Psoas muscle (tissue), 7 donors: ENCODE measurements at regions not wholly inside any gene's neighbourhood (a gene's known extent, or its start where the extent isn't known, plus 50 kb on each side); places are given as distances from the start of the nearest gene placed in this dataset.

ENCODE experiments used
- ATAC-seq, 4 donors: fragments of 200-7000 bp; cut with Tn5 transposase; one replicate each; pipeline ENCODE4 v1.9.1; 2020; ENCODE audit warnings: moderate library complexity in 3 of 4, mild to moderate bottlenecking in 2 of 4
- DNase-seq, 2 donors: peaks; one replicate each; pipeline ENCODE4 v3.0.0-alpha.2; 2020
- H3K27ac ChIP-seq: fragments of 200-600 bp; one replicate; pipeline ENCODE4 v1.8.0; 2022
- H3K27me3 ChIP-seq, 3 donors: fragments of 200-600 bp in 1 of 3; one replicate each; pipeline versions ENCODE4 v1.6.1 to v1.8.0; 2013 to 2022; ENCODE audit warnings: low read length in 2 of 3, mild to moderate bottlenecking in 2 of 3, moderate library complexity in 1 of 3; ENCODE audit not compliant: insufficient read depth in 3 of 3
- H3K36me3 ChIP-seq, 2 donors: fragments of 200-600 bp in 1 of 2; one replicate each; pipeline versions ENCODE4 v1.6.1 to v1.8.0; 2013 to 2022; ENCODE audit warnings: low read depth in 1 of 2, mild to moderate bottlenecking in 1 of 2, moderate library complexity in 1 of 2; ENCODE audit not compliant: insufficient read depth in 1 of 2
- H3K4me1 ChIP-seq: fragments of 200-600 bp; one replicate; pipeline ENCODE4 v1.8.0; 2022
- H3K4me3 ChIP-seq: fragments of 200-600 bp; one replicate; pipeline ENCODE4 v1.8.0; 2022; ENCODE audit warnings: mild to moderate bottlenecking
- H3K9me3 ChIP-seq: fragments of 200-600 bp; one replicate; pipeline ENCODE4 v1.8.0; 2022
- CTCF ChIP-seq: fragments of 200-600 bp; IDR thresholded peaks from one replicate; pipeline ENCODE4 v1.8.0; 2022; ENCODE audit warnings: antibody characterized with exemption
- WGBS, 3 donors: extraction: QIAGEN DNeasy Blood & Tissue Kit; methylation state at CpG; one replicate each; pipeline versions ENCODE4 v1.1.6 to v1.1.7; 2013; 5-methylcytosine and 5-hydroxymethylcytosine counted together
- intact Hi-C, 2 donors: fragments of 100-400 bp; cut with DNase I; formaldehyde crosslinking; loops; one replicate each; pipeline versions ENCODE4 v1.11.0 to v1.14.2; 2022
- donor health status: healthy with polysubstance abuse.
- donor health status: DM: no; HTN: no; CAD: no; lungs with moderate emphysema.
- donor health status: Bipolar disorder and iron deficiency.
- donor health status: healthy.
- donor health status: DM: yes; HTN: yes; CAD: no.
- donor health status: DM: no; HTN: no; CAD: no.
- donor health status: DM: yes; HTN: yes; CAD: no.

GRCh38 chr3:46104706-46105105, 77.4 kb upstream of the XCR1 start:
- Histone ChIP-seq H3K9me3 (no peaks in the 10 kb centered on the region), H3K36me3 (no peaks in the 10 kb centered on the region), H3K4me1 (peaks cover 3% of the 10 kb centered on the region), H3K27ac (no peak overlapping the region), H3K27me3 (no peaks in the 10 kb centered on the region), H3K4me3 (no peak overlapping the region)
- 80 to 100% (median 83%) methylated on average over 1 of the region's 1 CpG for WGBS, 3 donors
- DNase-seq (no peak), ATAC-seq (no peak)
- intact Hi-C loops, result no loop called here
- TF ChIP-seq CTCF, result no peak

GRCh38 chr3:46102780-46103130, 75.5 kb upstream of the XCR1 start:
- no peak for ATAC-seq
- intact Hi-C loops, result no loop called here
- no peaks in the 10 kb centered on the region for H3K9me3 ChIP-seq
- H3K4me1 ChIP-seq, result peaks cover 3% of the 10 kb centered on the region
- no peak for DNase-seq
- H3K27me3 ChIP-seq, result no peaks in the 10 kb centered on the region
- no peak overlapping the region for H3K27ac ChIP-seq
- no peaks in the 10 kb centered on the region for H3K36me3 ChIP-seq
- TF ChIP-seq CTCF, result no peak
- H3K4me3 ChIP-seq, result no peak overlapping the region

- DNase-seq (no peak), ATAC-seq (no peak)
- Histone ChIP-seq H3K4me1 (peaks cover 3% of the 10 kb centered on the region), H3K9me3 (no peaks in the 10 kb centered on the region), H3K4me3 (no peak overlapping the region), H3K36me3 (no peaks in the 10 kb centered on the region), H3K27me3 (no peaks in the 10 kb centered on the region), H3K27ac (no peak overlapping the region)
- 48 to 72% (median 56%) methylated on average over 2 of the region's 2 CpGs for WGBS, 3 donors
- intact Hi-C loops, result no loop called here
- no peak for TF ChIP-seq CTCF
Observed at GRCh38 chr3:46102059-46102779, 74.9 kb upstream of the XCR1 start.

GRCh38 chr3:46100812-46101211, 73.5 kb upstream of the XCR1 start:
- DNase-seq (no peak), ATAC-seq (no peak)
- H3K4me3 ChIP-seq, result no peak overlapping the region
- H3K4me1 ChIP-seq, result peaks cover 3% of the 10 kb centered on the region
- H3K36me3 ChIP-seq, result no peaks in the 10 kb centered on the region
- TF ChIP-seq CTCF, result no peak
- no peaks in the 10 kb centered on the region for H3K9me3 ChIP-seq
- 63 to 76% (median 70%) methylated on average over 2 of the region's 2 CpGs for WGBS, 3 donors
- H3K27ac ChIP-seq, result no peak overlapping the region
- no peaks in the 10 kb centered on the region for H3K27me3 ChIP-seq
- intact Hi-C loops, result no loop called here

GRCh38 chr3:46098319-46098761, 71.1 kb upstream of the XCR1 start:
- no peak for TF ChIP-seq CTCF
- ATAC-seq (peak in 3 of 4 donors; percentile 51 to 70 (median 62)), DNase-seq (peak; percentile 53 to 59)
- Histone ChIP-seq H3K36me3 (no peaks in the 10 kb centered on the region), H3K27ac (peak overlapping the region; percentile 46), H3K27me3 (no peaks in the 10 kb centered on the region), H3K4me3 (no peak overlapping the region), H3K9me3 (no peaks in the 10 kb centered on the region), H3K4me1 (peaks cover 3% of the 10 kb centered on the region)
- intact Hi-C loops, result no loop called here
- 54 to 72% (median 57%) methylated on average over 2 of the region's 2 CpGs for WGBS, 3 donors
